ENCODE measurements at regions not wholly inside any gene's neighbourhood (a gene's known extent, or its start where the extent isn't known, plus 50 kb on each side); places are given as distances from the start of the nearest gene placed in this dataset.

- no peaks in the 10 kb centered on the region for H3K36me3 Mint-ChIP-seq
Measured at GRCh38 chrX:20965270-20966044, 408.8 kb upstream of the CNKSR2 start.

GRCh38 chrX:20954014-20954413 is 420.2 kb upstream of the CNKSR2 start:
- no peaks in the 10 kb centered on the region for H3K36me3 Mint-ChIP-seq
- no peaks in the 10 kb centered on the region for H3K9me3 Mint-ChIP-seq
- H3K4me3 Mint-ChIP-seq, result no peak overlapping the region
- no peak overlapping the region for H3K27ac Mint-ChIP-seq
- H3K4me1 Mint-ChIP-seq, result no peaks in the 10 kb centered on the region
- POLR2A ChIA-PET, result no interaction called here
- no peaks in the 10 kb centered on the region for H3K27me3 Mint-ChIP-seq
- DNase-seq (no peak), ATAC-seq (ENCODE audit: low read depth) (no peak)

More at GRCh38 chrX:20965270-20966044, 408.8 kb upstream of the CNKSR2 start:
- H3K4me3 Mint-ChIP-seq, result no peak overlapping the region
- no peaks in the 10 kb centered on the region for H3K27me3 Mint-ChIP-seq
- H3K27ac Mint-ChIP-seq, result no peak overlapping the region
- no peak for ATAC-seq (ENCODE audit: low read depth)
- H3K4me1 Mint-ChIP-seq, result no peaks in the 10 kb centered on the region
- POLR2A ChIA-PET, result no interaction called here
- DNase-seq, result no peak
- H3K9me3 Mint-ChIP-seq, result no peaks in the 10 kb centered on the region

GRCh38 chrX:20952180-20952579 is 422.0 kb upstream of the CNKSR2 start:
- Mint-ChIP-seq H3K4me1 (no peaks in the 10 kb centered on the region), H3K27me3 (no peaks in the 10 kb centered on the region), H3K36me3 (no peaks in the 10 kb centered on the region), H3K4me3 (no peak overlapping the region), H3K9me3 (no peaks in the 10 kb centered on the region), H3K27ac (no peak overlapping the region)
- POLR2A ChIA-PET, result no interaction called here
- DNase-seq (no peak), ATAC-seq (ENCODE audit: low read depth) (no peak)

GRCh38 chrX:20951016-20951810 is 423.0 kb upstream of the CNKSR2 start:
- H3K36me3 Mint-ChIP-seq, result no peaks in the 10 kb centered on the region
- POLR2A ChIA-PET, result no interaction called here
- no peaks in the 10 kb centered on the region for H3K4me1 Mint-ChIP-seq
- H3K27me3 Mint-ChIP-seq, result no peaks in the 10 kb centered on the region
- ATAC-seq (ENCODE audit: low read depth) (no peak), DNase-seq (no peak)
- H3K27ac Mint-ChIP-seq, result no peak overlapping the region
- no peaks in the 10 kb centered on the region for H3K9me3 Mint-ChIP-seq
- no peak overlapping the region for H3K4me3 Mint-ChIP-seq

- POLR2A ChIA-PET, result no interaction called here
- no peaks in the 10 kb centered on the region for H3K9me3 Mint-ChIP-seq
- H3K36me3 Mint-ChIP-seq, result no peaks in the 10 kb centered on the region
- H3K27ac Mint-ChIP-seq, result no peak overlapping the region
- no peak overlapping the region for H3K4me3 Mint-ChIP-seq
- no peak for ATAC-seq (ENCODE audit: low read depth)
- DNase-seq, result no peak
- no peaks in the 10 kb centered on the region for H3K4me1 Mint-ChIP-seq
- no peaks in the 10 kb centered on the region for H3K27me3 Mint-ChIP-seq
Measured at GRCh38 chrX:20947411-20947912, 426.8 kb upstream of the CNKSR2 start.

GRCh38 chrX:20913760-20914159 is 460.5 kb upstream of the CNKSR2 start:
- ATAC-seq (ENCODE audit: low read depth) (no peak), DNase-seq (no peak)
- Mint-ChIP-seq H3K27ac (no peak overlapping the region), H3K4me3 (no peak overlapping the region), H3K27me3 (no peaks in the 10 kb centered on the region), H3K36me3 (no peaks in the 10 kb centered on the region), H3K9me3 (no peaks in the 10 kb centered on the region), H3K4me1 (no peaks in the 10 kb centered on the region)
- POLR2A ChIA-PET, result no interaction called here

GRCh38 chrX:20906571-20906970 is 467.6 kb upstream of the CNKSR2 start:
- no peaks in the 10 kb centered on the region for H3K4me1 Mint-ChIP-seq
- H3K4me3 Mint-ChIP-seq, result no peak overlapping the region
- no peak for DNase-seq
- no peaks in the 10 kb centered on the region for H3K27me3 Mint-ChIP-seq
- POLR2A ChIA-PET, result no interaction called here
- H3K27ac Mint-ChIP-seq, result no peak overlapping the region
- ATAC-seq (ENCODE audit: low read depth), result no peak
- H3K9me3 Mint-ChIP-seq, result peaks cover 1% of the 10 kb centered on the region
- H3K36me3 Mint-ChIP-seq, result no peaks in the 10 kb centered on the region

- Mint-ChIP-seq H3K27ac (no peak overlapping the region), H3K4me3 (no peak overlapping the region), H3K36me3 (no peaks in the 10 kb centered on the region), H3K9me3 (no peaks in the 10 kb centered on the region), H3K4me1 (no peaks in the 10 kb centered on the region), H3K27me3 (no peaks in the 10 kb centered on the region)
- DNase-seq, result no peak
- no peak for ATAC-seq (ENCODE audit: low read depth)
- POLR2A ChIA-PET, result no interaction called here
Measured at GRCh38 chrX:20884565-20884964, 489.7 kb upstream of the CNKSR2 start.

- H3K36me3 Mint-ChIP-seq, result no peaks in the 10 kb centered on the region
- no peaks in the 10 kb centered on the region for H3K27me3 Mint-ChIP-seq
- no peaks in the 10 kb centered on the region for H3K4me1 Mint-ChIP-seq
- no peak for ATAC-seq (ENCODE audit: low read depth)
- DNase-seq, result no peak
- H3K9me3 Mint-ChIP-seq, result peaks cover 6% of the 10 kb centered on the region
- no peak overlapping the region for H3K27ac Mint-ChIP-seq
- no peak overlapping the region for H3K4me3 Mint-ChIP-seq
- POLR2A ChIA-PET, result no interaction called here
Measured at GRCh38 chrX:20863649-20864048, 510.6 kb upstream of the CNKSR2 start.

GRCh38 chrX:20861113-20861512 is 513.1 kb upstream of the CNKSR2 start:
- DNase-seq (no peak), ATAC-seq (ENCODE audit: low read depth) (no peak)
- no peaks in the 10 kb centered on the region for H3K4me1 Mint-ChIP-seq
- H3K27me3 Mint-ChIP-seq, result no peaks in the 10 kb centered on the region
- H3K36me3 Mint-ChIP-seq, result no peaks in the 10 kb centered on the region
- peaks cover 6% of the 10 kb centered on the region for H3K9me3 Mint-ChIP-seq
- H3K27ac Mint-ChIP-seq, result no peak overlapping the region
- POLR2A ChIA-PET, result no interaction called here
- H3K4me3 Mint-ChIP-seq, result no peak overlapping the region

- no peak overlapping the region for H3K4me3 Mint-ChIP-seq
- H3K27ac Mint-ChIP-seq, result no peak overlapping the region
- no peaks in the 10 kb centered on the region for H3K36me3 Mint-ChIP-seq
- DNase-seq (no peak), ATAC-seq (ENCODE audit: low read depth) (no peak)
- peaks cover 6% of the 10 kb centered on the region for H3K9me3 Mint-ChIP-seq
- POLR2A ChIA-PET, result no interaction called here
- no peaks in the 10 kb centered on the region for H3K4me1 Mint-ChIP-seq
- no peaks in the 10 kb centered on the region for H3K27me3 Mint-ChIP-seq
Measured at GRCh38 chrX:20857746-20858145, 516.5 kb upstream of the CNKSR2 start.

- H3K27me3 Mint-ChIP-seq, result no peaks in the 10 kb centered on the region
- H3K27ac Mint-ChIP-seq, result no peak overlapping the region
- ATAC-seq (ENCODE audit: low read depth), result no peak
Measured at GRCh38 chrX:20838477-20838876, 535.7 kb upstream of the CNKSR2 start.

GRCh38 chrX:20829665-20830491 is 544.3 kb upstream of the CNKSR2 start:
- Mint-ChIP-seq H3K27me3 (no peaks in the 10 kb centered on the region), H3K4me1 (no peaks in the 10 kb centered on the region), H3K36me3 (no peaks in the 10 kb centered on the region), H3K9me3 (no peaks in the 10 kb centered on the region), H3K4me3 (no peak overlapping the region), H3K27ac (no peak overlapping the region)
- DNase-seq, result no peak
- ATAC-seq (ENCODE audit: low read depth), result no peak
- POLR2A ChIA-PET, result no interaction called here

More at GRCh38 chrX:20838477-20838876, 535.7 kb upstream of the CNKSR2 start:
- POLR2A ChIA-PET, result no interaction called here
- Mint-ChIP-seq H3K4me3 (no peak overlapping the region), H3K36me3 (no peaks in the 10 kb centered on the region), H3K4me1 (no peaks in the 10 kb centered on the region), H3K9me3 (no peaks in the 10 kb centered on the region)
- DNase-seq, result no peak

Measured in activated naive CD8-positive, alpha-beta T cell treated with anti-CD3 and anti-CD28 coated beads, Interleukin-2, amount 10 ng/mL, durations not matched to agents 7 days and 5 days (primary cell).